HG03521 (cell line): ENCODE measurements at regions not wholly inside any gene's neighbourhood (a gene's known extent, or its start where the extent isn't known, plus 50 kb on each side); places are given as distances from the start of the nearest gene placed in this dataset.

ENCODE experiments used
- ATAC-seq: cut with Tn5 transposase; IDR thresholded peaks from one replicate; pipeline ENCODE4 v1.9.1; 2021; ENCODE audit warnings: mild to moderate bottlenecking, moderate library complexity; ENCODE audit not compliant: unreplicated experiment

DNA sequence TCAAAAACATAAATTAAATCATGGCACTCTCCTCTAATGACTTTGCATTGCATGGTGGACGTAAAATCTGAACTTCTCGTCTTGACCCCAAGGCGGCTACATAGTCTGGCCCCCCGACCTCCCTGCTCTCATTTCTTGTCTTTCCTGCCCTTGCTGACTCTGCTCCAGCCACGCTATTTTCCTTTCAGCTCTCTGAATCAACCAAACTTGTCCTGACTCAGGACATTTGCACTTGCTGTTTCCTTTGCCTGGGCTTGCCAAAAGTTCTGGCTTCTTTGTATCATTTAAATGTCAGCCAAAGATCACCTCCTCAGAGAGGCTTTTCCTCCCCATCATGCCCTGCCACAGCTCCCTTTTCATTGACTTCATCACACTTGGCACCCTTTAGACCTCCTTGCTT lies 107.7 kb upstream of the NFE2L3 start:
- ATAC-seq = no peak

DNA sequence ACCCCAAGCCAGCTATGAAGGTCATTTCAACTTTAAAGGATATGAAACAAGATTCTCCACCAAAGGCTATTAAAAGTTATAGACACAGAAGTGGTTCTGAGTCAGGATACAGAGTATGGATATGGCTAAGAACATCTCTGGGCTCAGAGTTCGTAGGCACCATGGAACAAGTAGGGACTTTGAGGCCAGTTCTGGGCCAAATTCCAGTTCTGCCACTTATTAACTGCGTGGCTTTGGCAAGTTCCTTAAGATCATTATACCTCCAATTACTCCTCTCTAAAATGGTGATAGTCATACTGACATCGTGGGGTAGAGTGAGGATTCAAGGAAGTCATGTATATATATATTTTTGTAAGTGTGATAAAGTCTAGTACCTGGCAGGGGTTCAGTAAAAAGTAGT lies 105.8 kb upstream of the NFE2L3 start:
- no peak for ATAC-seq

DNA sequence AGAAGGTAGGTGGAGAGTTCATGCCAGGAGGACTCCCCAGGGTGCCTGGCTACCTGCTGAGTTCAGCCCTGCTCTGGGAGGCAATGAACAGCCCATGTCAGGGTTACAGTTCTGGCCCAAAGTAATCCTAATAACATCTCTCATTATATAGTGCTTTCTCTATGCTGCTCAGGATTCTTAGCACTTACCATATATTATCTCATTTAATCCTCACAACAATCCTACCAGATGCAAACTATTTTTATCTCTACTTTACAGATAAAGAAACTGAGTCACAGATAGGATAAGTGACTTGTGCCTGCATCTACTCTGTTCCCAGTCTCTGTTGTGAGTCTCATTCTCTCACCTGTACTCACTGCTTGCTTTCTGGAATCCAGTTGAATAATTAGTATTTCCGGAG lies 105.1 kb upstream of the NFE2L3 start:
- no peak for ATAC-seq

DNA sequence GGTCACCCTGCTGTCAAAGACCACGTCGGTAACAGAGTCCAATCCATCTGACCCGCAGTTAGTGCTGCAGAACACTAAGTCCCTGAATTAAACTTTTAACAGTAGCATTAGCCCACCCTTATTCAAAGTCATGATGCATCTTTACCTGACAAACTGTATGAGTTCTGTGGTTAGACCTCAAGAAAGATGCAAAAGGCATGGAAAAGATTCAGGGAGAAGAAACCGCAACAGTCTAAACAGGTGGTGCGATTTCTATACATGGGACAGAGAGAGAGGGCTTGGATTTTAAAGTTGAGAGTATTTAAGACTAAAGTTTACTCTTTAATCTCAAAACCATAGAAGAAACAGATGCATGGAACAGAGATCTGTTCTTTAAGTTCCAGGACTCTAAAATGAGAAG lies 103.3 kb upstream of the NFE2L3 start:
- ATAC-seq = no peak

DNA sequence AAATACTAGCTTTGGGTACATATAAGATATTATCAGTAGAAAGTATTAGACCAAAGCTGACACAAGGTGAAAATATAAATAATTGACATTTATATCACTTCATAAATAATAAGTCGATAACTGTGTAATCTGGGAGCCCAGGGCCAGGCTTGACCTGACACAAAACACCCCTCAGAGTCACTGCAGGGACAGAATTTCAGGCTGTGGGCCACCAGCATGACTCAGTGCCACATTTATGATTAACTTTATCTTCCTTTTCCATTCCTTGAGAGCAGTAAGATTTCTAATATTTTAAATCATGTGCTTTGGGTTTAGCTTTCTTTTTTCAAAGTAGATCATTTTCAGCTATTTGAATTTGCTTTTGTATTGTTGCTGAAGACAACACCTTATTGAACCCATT lies 102.9 kb upstream of the NFE2L3 start:
- no peak for ATAC-seq

DNA sequence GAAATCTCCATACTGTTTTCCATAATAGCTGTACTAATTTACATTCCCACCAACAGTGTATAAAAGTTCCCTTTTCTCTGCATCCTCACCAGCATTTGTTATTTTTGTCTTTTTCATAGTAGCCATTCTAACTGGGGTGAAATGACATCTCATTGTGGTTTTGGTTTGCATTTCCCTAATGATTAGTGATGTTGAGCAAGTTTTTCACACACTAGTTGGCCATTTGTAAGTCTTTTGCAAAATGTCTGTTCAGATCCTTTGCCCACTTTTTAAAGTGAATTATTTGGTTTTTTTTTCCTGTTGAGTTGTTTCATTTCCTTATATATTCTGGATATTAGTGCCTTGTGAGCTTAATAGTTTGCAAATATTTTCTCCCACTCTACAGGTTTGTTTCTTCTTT lies 101.0 kb upstream of the NFE2L3 start:
- no peak for ATAC-seq

DNA sequence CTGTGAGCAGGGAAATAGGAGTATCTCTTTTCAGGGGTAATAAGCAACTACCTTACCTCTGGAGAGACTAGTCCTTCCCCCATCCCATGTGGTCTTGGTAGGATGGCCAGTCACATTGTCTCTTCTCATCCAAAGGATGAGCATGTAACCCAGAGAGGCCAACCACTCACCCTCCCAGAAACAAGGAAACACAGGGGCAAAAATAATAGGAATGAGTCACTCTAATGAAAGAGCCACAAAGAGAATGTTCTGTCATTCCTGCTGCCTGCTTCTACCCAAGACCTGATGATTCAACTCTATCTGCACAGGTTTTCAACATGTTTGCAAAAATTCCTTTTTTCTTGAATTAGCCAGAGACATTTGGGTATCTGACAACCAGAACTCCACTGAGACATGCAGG lies 99.3 kb upstream of the NFE2L3 start:
- ATAC-seq = no peak

DNA sequence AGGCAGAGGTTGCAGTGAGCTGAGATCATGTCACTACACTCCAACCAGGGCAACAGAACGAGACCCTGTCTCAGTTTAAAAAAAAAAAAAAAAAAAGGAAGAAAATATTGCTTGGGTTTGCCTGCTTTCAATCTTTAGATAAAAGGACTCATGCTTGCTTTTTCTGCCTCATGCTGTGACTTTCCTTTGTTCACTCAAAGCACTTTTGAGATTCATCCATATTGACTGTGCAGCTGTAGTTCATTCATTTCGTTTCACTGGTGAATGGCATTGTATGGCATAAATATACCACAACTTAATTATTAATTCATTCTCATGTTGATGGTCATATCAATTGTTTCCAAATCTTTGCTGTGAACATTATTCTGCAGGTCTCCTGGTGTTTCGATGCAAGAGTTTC lies 97.6 kb upstream of the NFE2L3 start:
- no peak for ATAC-seq

DNA sequence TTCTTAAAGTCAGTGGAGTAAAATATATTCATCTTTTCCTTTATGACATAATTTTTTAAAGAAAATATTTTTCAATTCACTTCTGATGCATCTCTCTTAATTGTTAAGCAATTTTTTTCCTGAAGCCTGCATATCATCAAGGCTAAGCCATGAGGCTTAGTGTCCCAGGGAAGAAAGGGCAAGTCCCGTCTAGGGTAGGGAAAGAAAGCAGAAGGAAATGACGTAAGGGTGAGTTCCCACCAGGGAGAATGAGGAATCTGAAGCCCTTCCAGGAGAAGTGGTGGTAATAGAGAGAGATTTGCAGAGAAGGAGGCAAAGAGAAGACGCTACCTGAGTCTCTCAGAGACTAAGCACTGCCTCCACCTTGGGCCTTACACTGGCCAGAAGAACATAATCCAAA lies 96.8 kb upstream of the NFE2L3 start:
- no peak for ATAC-seq

DNA sequence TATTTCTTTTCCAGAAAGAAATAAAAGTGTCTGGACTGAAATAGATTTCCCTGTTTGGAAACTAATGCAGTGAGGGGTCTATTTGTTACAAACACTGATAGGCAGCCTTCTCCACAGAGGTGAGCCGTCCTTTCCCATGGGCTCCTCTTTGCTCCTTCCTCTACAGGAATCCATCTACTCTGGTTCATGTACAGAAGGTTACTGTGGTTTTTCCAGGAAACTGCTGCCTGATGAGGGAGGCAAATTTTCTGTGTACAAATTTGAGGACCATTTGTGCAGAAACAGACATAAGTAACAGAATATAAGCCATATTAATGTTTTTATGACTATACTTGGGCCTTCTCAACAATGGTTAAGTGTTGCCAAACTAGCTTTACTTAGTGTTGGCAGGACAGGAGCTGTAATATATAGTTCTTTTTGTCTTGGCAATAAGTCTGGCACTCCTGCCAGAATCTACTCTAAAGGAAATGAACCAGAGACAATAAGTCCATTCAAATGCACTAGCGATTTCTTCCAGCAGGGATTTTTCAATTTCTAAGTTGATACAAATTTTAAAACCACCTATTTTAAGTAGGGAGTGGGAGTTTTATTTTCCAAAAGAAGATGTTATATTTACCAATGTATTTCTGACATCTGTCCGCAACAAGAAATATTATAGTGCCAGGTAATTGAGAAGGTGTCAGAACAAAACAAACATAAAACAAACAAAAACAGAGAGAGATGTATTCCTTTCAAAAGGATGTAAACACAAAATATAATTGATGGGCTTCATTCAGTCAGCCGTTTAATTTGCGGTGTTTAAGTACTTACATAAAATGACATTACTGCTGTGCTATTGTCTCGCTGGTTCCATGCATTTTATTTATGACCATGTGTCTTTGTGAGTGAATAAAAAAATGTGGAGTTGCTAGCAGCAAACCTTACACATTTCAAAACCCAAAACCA lies 91.0 kb upstream of the NFE2L3 start:
- no peak for ATAC-seq

DNA sequence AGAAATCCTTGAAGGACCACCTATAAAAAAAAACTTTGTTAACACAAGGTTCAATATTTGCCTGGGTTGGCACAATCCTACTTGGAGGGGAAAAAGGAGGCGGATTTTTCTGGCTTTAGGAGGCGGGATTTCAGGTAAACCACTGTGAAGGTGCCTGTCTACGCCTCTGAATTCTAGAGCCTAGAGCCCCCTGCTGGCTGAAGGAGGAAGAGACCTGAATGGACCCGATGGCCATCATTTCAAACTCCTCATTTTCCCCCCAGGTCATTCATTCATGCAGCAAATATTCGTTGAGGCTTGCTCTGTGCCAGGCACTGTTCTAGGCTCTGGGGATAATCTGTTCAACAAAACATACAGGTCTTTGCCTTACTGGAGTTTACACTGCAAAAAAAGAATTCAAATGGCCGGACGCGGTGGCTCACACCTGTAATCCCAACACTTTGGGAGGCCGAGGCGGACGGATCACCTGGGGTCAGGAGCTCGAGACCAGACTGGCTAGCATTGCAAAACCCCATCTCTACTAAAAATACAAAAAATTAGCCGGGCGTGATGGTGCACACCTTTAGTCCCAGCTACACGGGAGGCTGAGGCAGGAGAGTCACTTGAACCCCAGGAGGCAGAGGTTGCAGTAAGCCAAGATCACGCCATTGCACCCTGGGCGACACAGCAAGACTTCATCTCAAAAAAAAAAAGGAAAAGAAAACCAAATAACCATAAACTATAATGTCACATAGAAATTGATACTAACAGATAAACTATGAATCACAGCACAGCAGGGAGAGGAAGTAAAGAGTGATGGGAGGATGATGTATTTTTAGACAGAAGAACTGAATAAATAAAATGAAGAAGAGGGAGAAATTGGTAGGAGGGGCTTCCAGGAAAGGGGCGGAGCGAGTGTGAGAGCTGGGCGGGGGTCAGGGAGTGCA lies 90.1 kb upstream of the NFE2L3 start:
- ATAC-seq = no peak

DNA sequence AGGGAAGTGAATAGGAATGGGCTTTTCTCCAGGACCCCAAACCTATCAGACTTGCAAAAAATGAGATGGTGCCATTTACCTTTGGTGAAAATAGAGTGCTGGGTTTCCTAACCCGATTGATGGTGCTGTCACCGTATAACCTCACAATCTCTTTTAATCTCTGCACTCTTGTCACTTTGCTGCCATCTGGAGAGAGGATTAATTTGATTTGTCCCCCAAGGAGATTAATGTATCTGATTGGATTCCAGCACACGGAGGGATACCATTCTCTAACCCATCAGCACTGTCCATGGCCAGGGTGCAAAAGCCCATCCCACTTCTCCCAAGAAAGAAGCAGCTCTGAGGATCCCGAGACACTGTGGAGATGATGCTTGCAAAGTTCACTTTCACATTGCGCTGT lies 86.3 kb upstream of the NFE2L3 start:
- no peak for ATAC-seq

DNA sequence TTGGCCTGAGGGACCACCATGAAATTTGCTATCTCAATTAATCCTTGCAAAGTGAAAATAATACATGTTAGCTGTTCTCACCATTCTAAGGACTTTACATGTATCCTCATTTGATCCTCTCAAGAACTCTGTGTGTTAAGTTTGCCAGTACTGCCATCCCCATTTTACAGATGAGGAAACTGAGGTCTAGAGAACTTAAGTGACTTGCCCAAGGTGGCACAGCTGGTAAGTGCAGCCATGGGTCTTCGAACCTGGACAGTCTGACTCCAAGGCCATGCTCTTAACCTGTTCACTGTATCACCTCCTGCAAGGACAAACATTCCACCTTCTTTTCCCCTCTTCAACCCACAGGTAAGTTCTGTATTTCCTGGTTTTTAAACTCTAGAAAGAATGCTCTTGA lies 85.3 kb upstream of the NFE2L3 start:
- ATAC-seq = no peak

DNA sequence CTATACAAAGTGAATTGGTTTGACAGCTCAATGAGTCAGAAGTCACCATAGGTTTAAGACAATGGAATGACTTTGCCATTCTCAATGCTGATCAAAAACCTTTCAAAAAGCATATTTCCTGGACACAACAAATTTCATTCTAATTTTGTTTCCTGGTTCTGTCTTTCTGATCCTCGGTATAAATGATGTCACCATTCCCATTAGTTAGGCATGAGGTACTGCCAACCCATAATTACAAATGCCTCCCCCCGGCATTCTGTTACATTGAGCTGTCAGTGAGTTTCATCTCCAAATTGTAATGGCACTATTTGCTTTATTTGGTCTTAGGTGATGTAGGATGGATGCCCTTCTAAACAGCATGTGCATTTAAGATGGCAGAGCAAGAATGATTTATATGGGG lies 81.7 kb upstream of the NFE2L3 start:
- ATAC-seq = no peak

DNA sequence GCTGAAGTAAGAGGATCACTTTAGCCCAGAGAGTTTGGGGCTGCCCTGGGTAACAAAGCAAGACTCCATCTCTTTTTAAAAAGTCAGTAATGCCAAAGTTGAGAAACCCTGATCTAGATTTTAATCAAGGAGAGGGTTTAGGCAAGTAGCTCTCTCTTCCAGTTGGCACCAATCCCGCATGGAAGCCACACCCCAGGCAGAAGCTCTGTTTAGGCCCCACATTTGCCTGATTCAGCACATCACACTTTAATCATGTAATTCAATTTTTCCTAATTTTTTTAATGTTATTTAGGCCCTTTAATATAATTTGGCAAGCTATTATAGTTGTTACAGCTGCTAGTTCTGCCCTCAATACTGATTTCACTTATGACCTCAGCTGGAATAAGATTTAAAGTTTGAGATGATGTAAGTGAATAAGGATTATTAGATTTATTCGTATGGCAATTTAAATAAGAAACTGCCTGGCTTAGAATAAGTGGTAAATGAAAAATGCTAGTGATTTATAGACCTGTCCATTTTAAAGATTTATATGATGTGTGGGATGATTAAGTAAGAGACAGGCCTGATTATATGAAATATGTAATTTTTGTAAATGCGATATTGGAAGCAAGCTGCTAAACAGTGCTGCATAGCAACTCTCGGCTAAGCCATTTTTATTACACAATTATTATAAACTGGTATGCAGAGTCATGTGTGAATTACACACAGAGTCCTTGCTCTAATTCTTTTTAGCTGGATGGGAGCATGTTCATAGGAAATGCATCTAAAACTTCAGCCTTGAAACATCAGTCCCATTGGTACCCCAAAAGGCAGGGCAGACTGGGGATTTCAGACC lies 80.2 kb upstream of the NFE2L3 start:
- ATAC-seq = no peak

DNA sequence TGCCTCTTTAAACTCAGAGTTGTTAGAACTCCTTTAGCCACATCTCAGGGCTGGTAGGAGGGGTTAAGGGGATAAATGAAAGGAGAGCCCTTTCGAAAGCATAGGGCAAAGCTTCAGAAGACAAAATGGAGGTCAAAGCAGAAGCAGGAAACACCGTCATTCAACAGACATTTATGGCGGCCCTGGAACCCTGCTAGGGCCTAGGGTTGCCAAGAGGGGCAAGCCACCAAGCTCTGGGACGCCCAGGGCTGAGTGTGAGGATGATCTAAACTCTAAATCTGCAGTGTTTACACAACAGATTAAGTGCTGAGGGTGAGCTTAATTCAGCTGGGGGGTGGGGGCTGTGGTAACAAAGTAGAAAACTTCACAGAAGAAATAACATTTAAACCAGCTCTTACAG lies 79.0 kb upstream of the NFE2L3 start:
- ATAC-seq = no peak

DNA sequence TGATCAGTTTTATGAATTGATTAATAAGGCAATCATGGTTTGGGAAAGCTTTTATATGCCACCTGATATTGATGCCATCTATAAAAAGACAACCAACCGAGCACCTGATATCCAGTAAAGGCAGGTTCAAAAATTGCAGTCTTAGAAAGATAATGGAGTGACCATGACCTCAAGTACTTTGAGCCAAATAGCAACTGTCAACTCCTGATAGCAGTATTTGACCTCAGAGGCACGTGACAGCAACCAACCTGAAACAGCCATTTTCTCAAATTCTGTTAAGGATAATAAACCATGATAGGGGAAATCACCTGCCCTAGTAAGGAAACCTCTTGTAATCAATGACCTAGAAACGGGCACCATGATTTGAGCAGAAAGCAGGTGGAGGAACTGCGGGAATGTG lies 77.1 kb upstream of the NFE2L3 start:
- no peak for ATAC-seq

DNA sequence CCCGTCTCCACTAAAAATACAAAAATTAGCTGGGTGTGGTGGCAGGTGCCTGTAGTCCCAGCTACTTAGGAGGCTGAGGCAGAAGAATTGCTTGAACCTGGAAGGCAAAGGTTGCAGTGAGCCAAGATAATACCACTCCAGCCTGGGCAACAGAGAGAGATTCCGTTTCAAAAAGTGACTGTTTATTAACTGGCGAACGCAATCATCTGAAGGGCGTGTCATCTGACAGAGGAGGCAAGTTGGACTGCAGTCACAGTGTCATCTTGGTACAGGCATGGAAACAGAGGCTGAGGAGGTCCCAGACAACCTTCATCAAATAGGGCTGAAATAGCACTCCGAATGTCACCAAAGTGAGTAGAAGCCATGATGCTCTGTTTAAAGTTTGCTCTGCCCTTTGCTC lies 75.3 kb upstream of the NFE2L3 start:
- no peak for ATAC-seq

DNA sequence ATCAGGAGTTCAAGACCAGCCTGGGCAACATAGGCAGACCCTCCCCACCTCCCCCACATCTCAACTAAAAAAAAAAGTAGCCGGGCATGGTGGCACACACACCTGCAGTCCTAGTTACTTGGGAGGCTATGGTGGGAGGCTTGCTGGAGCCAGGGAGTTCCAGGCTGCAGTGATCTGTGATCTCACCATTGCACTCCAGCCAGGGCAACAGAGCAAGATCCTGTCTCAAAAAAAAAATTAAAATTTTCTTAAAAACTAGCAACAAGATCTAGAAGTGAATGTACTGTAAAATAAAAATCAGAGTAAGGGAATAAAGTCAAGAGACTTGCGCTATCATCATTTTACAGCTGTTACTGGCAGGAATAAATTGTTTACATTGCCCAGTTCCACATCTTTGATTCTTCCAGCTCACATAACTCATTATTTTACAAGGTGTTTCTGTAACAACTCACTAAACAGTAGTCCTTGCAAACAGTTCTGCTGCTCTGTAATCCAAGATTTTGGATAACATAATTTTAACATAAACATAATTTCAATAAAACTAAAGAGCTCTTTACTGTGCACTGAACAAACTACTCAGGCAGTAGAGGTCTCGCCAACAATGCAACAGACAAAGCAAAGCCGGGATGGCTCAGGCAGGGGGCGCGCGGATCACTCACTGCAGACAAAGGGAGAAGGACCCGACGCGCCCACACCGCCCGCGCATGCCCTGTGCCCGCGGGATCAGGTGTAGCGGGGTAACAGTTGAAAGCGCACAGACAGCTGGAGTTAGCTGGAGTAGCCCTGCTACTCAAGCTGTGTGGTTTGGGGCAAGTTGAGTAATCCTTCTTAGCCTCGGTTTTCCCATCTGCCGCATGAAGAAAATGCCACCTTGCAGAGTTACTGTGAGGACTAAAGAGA lies 73.3 kb upstream of the NFE2L3 start:
- ATAC-seq = peak; percentile 79

DNA sequence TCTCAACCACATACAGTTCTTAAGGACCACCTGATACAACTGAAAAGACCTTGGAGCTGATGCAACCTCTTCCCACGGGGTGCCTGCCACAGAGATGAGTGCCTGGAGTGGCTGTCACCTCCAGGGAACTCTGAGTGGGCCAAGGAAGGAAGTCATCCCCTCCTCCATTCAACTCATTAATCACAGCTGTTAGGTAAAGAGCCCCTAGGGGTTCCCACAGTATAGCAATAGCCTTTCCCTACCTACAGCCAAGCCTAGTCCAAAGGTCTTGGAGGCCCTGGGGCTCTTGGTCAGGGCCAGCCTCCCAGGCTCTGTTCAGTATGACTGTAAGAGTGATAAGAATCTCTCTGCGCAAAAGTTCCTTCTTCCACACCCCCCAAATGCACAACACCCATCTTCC lies 70.4 kb upstream of the NFE2L3 start:
- ATAC-seq = no peak
